ENCODE measurements at regions not wholly inside any gene's neighbourhood (a gene's known extent, or its start where the extent isn't known, plus 50 kb on each side); places are given as distances from the start of the nearest gene placed in this dataset.
"Not testable (repeated sequence)": the region's sequence is repeated elsewhere in the genome, so short reads cannot be mapped to it uniquely, and the experiment has no call there.

DNA sequence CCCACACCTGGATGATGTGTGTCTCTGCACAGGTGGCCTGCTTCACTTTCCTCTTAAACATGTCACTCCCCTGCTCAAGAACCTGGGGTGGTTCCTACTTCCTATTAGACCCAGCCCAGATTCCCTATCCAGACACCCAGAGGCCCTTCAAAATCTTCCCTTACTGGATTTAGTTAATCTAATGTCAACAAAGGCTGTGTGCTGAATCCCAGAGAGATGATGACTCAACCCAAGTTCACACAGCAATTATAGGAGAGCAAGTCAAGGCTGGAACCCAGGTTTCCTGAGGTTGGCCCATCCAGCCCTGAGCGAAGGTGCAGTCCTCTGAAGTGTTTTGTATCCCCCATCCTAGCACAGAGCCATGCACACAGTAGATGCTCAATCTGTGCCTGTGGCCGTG is 230.5 kb upstream of the POTEB2 start:
- H2BK120ac ChIP-seq (ENCODE audit: low read depth, low read length); H3K27ac ChIP-seq (ENCODE audit: insufficient read depth, low read length); H4K91ac ChIP-seq (ENCODE audit: insufficient read depth, low read depth, low read length); H3K36me3 ChIP-seq (ENCODE audit: control insufficient read depth, insufficient read depth, low read length); DNase-seq; H3K4me2 ChIP-seq (ENCODE audit: low read depth, low read length); H2AFZ ChIP-seq (replicated peaks; ENCODE audit: low read length, poor library complexity); H3K4me1 ChIP-seq (ENCODE audit: control insufficient read depth, insufficient read depth, low read length); H3K14ac ChIP-seq (replicated peaks; ENCODE audit: low read depth, low read length); H3K4ac ChIP-seq (ENCODE audit: low read depth, low read length); H2BK5ac ChIP-seq (ENCODE audit: low read depth, low read length, poor library complexity, severe bottlenecking); H3K9me3 ChIP-seq (ENCODE audit: control insufficient read depth, insufficient read depth, low read length); H3K4me3 ChIP-seq (ENCODE audit: insufficient read depth, low read depth, low read length); ATAC-seq (ENCODE audit: low read depth); H4K20me1 ChIP-seq (ENCODE audit: insufficient read depth, low read length); H3K9me1 ChIP-seq (ENCODE audit: insufficient read depth, low read length); H4K8ac ChIP-seq (ENCODE audit: low read depth in 2 of 2, low read length in 2 of 2); H3K9ac ChIP-seq (ENCODE audit: low read depth, low read length); H2AK5ac ChIP-seq (ENCODE audit: low read depth, low read length); in situ Hi-C loops (cut with MboI; ENCODE audit: low sequenced_read_pairs); H3K79me1 ChIP-seq (ENCODE audit: low read depth in 1 of 2, low read length in 2 of 2); H4K5ac ChIP-seq (ENCODE audit: low read depth, low read length); POLR2A ChIA-PET (ENCODE audit: unreplicated experiment); BruUV-seq (replicated peaks); H3K56ac ChIP-seq (ENCODE audit: extremely low read depth, insufficient read depth, low read length); intact Hi-C loops (cut with micrococcal nuclease); H3K27me3 ChIP-seq (ENCODE audit: control insufficient read depth, insufficient read depth, low read length); H3K18ac ChIP-seq (ENCODE audit: low read depth, low read length); H2BK15ac ChIP-seq (ENCODE audit: low read depth, low read length); CTCF ChIA-PET; H2BK20ac ChIP-seq (ENCODE audit: low read depth, low read length); dilution Hi-C loops (cut with HindIII; ENCODE audit: low sequenced_read_pairs, unreplicated experiment); H3K23ac ChIP-seq (ENCODE audit: low read depth, low read length); H2AK9ac ChIP-seq (replicated peaks; ENCODE audit: low read depth, low read length, poor library complexity): not testable (repeated sequence)
- no CpG with 5 or more reads among the region's 2 CpGs for WGBS, 2 experiments (ENCODE audit: extremely low coverage in 2 of 2, insufficient read length in 1 of 2)

DNA sequence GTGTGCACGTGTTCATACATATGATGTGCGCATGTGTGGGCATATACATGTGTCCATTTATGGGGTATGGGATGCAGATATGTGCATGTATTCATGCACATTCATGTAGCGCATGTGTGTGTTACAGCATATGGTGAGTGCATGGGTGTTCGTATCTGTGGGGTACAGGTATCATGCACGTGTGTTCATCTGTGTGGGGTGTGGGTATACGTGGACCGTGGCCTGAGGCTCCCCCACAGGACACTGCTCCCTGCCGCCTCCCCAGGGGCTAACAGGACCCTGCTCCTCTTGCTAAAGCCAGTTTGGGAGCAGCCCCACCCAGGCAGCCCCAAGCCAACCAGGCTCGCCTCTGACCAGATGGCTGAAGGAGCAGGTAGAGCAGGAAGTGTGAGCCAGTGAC is 213.4 kb upstream of the POTEB2 start:
- intact Hi-C loops (cut with micrococcal nuclease); ATAC-seq (ENCODE audit: low read depth); in situ Hi-C loops (cut with MboI; ENCODE audit: low sequenced_read_pairs); H2AFZ ChIP-seq (replicated peaks; ENCODE audit: low read length, poor library complexity); H3K4ac ChIP-seq (ENCODE audit: low read depth, low read length); H3K14ac ChIP-seq (replicated peaks; ENCODE audit: low read depth, low read length); H3K9me1 ChIP-seq (ENCODE audit: insufficient read depth, low read length); H3K23ac ChIP-seq (ENCODE audit: low read depth, low read length); H3K27me3 ChIP-seq (ENCODE audit: control insufficient read depth, insufficient read depth, low read length); H3K4me3 ChIP-seq (ENCODE audit: insufficient read depth, low read depth, low read length); H3K18ac ChIP-seq (ENCODE audit: low read depth, low read length); H3K56ac ChIP-seq (ENCODE audit: extremely low read depth, insufficient read depth, low read length); H4K8ac ChIP-seq (ENCODE audit: low read depth in 2 of 2, low read length in 2 of 2); H4K91ac ChIP-seq (ENCODE audit: insufficient read depth, low read depth, low read length); DNase-seq; dilution Hi-C loops (cut with HindIII; ENCODE audit: low sequenced_read_pairs, unreplicated experiment); H2BK15ac ChIP-seq (ENCODE audit: low read depth, low read length); H4K20me1 ChIP-seq (ENCODE audit: insufficient read depth, low read length); H3K4me1 ChIP-seq (ENCODE audit: control insufficient read depth, insufficient read depth, low read length); H2BK120ac ChIP-seq (ENCODE audit: low read depth, low read length); H4K5ac ChIP-seq (ENCODE audit: low read depth, low read length); H3K9me3 ChIP-seq (ENCODE audit: control insufficient read depth, insufficient read depth, low read length); H2AK5ac ChIP-seq (ENCODE audit: low read depth, low read length); POLR2A ChIA-PET (ENCODE audit: unreplicated experiment); BruUV-seq (replicated peaks); H3K4me2 ChIP-seq (ENCODE audit: low read depth, low read length); CTCF ChIA-PET; H2BK5ac ChIP-seq (ENCODE audit: low read depth, low read length, poor library complexity, severe bottlenecking); H3K27ac ChIP-seq (ENCODE audit: insufficient read depth, low read length); H2BK20ac ChIP-seq (ENCODE audit: low read depth, low read length); H3K36me3 ChIP-seq (ENCODE audit: control insufficient read depth, insufficient read depth, low read length); H3K9ac ChIP-seq (ENCODE audit: low read depth, low read length); H2AK9ac ChIP-seq (replicated peaks; ENCODE audit: low read depth, low read length, poor library complexity); H3K79me1 ChIP-seq (ENCODE audit: low read depth in 1 of 2, low read length in 2 of 2): not testable (repeated sequence)
- no CpG with 5 or more reads among the region's 9 CpGs for WGBS, 2 experiments (ENCODE audit: extremely low coverage in 2 of 2, insufficient read length in 1 of 2)

All from IMR-90 (cell line).